ENCODE measurements at regions not wholly inside any gene's neighbourhood (a gene's known extent, or its start where the extent isn't known, plus 50 kb on each side); places are given as distances from the start of the nearest gene placed in this dataset.
A peak's percentile ranks its signal among the peaks of the same experiment; 100 is the strongest.
"Not testable (repeated sequence)": the region's sequence is repeated elsewhere in the genome, so short reads cannot be mapped to it uniquely, and the experiment has no call there.

DNA sequence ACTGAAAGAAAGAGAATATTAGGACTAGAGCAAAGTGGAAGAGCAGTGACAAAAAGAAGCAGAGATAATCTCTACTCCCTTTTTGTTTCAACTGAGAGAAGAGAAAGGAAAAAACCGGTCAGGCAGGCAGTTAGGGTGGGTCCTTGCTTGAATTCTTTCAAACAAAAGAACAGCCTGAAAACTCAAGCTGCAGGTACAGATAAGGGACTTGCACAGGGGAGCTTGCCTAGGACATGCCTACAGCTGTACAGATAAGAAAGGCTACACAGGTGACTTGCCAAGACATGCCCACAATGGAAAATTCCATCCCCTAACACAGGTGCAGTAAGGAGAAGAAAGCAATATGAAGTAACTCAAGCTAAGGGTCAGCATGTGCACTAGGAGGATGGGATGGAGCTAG is 532.2 kb upstream of the MIS18BP1 start:
- POLR2A ChIA-PET = no interaction called here
- CTCF ChIA-PET = no interaction called here
- Mint-ChIP-seq H3K9me3 (ENCODE audit: unreplicated experiment) (peaks cover 57% of the 10 kb centered on the region), H3K4me1 (ENCODE audit: low read depth, unreplicated experiment) (peaks cover 12% of the 10 kb centered on the region), H3K27ac (ENCODE audit: unreplicated experiment) (peak overlapping the region; percentile 96), H3K4me3 (ENCODE audit: unreplicated experiment) (peak overlapping the region; percentile 56), H3K27me3 (ENCODE audit: insufficient read depth, unreplicated experiment) (no peaks in the 10 kb centered on the region), H3K36me3 (ENCODE audit: insufficient read depth, unreplicated experiment) (peaks cover 14% of the 10 kb centered on the region)
- intact Hi-C loops (cut with micrococcal nuclease; ENCODE audit: unreplicated experiment) = no loop called here
- Histone ChIP-seq H3K9me3 (peaks cover 32% of the 10 kb centered on the region), H3K4me3 (ENCODE audit: low read depth, low read length) (no peak overlapping the region), H3K36me3 (ENCODE audit: control insufficient read depth, insufficient read depth, low read length) (no peaks in the 10 kb centered on the region), H3K4me1 (peaks cover 26% of the 10 kb centered on the region), H3K27me3 (replicated peaks; ENCODE audit: control insufficient read depth, insufficient read depth, low read length) (no peaks in the 10 kb centered on the region)
- peak; percentile 80 to 88 for DNase-seq
- BruUV-seq (replicated peaks) = no TSS peak
- TF ChIP-seq, protein P1, sequence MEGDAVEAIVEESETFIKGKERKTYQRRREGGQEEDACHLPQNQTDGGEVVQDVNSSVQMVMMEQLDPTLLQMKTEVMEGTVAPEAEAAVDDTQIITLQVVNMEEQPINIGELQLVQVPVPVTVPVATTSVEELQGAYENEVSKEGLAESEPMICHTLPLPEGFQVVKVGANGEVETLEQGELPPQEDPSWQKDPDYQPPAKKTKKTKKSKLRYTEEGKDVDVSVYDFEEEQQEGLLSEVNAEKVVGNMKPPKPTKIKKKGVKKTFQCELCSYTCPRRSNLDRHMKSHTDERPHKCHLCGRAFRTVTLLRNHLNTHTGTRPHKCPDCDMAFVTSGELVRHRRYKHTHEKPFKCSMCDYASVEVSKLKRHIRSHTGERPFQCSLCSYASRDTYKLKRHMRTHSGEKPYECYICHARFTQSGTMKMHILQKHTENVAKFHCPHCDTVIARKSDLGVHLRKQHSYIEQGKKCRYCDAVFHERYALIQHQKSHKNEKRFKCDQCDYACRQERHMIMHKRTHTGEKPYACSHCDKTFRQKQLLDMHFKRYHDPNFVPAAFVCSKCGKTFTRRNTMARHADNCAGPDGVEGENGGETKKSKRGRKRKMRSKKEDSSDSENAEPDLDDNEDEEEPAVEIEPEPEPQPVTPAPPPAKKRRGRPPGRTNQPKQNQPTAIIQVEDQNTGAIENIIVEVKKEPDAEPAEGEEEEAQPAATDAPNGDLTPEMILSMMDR (IDR thresholded peaks at IDR 0.05; ENCODE audit: insufficient read depth in 1 of 2, low read depth in 1 of 2, low read length in 1 of 2, severe bottlenecking in 1 of 2, unreplicated experiment in 1 of 2) = no peak

DNA sequence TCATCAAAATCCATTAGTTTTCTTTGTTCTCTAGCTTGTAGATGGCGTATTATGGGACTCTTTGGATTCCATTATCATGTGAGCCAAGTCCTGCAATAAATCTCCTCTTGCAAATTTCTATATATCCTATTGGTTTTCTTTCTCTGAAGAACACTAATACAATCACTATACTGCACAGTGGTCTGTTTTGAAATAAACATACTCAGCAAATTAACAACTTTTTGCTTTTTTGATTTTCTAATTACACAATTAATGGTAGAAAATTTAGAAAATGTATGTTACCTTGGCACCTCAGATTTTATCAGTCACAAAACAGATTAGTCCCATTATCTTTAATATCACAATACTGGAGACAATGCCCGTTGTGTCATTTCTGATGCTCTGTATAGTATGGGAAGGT is 513.2 kb upstream of the MIS18BP1 start:
- H3K4me1 ChIP-seq = no peaks in the 10 kb centered on the region
- no peak overlapping the region for H3K4me3 Mint-ChIP-seq (ENCODE audit: unreplicated experiment)
- H3K4me3 ChIP-seq (ENCODE audit: low read depth, low read length) = no peak overlapping the region
- no peaks in the 10 kb centered on the region for H3K9me3 ChIP-seq
- no TSS peak for BruUV-seq (replicated peaks)
- ChIA-PET POLR2A (no interaction called here), CTCF (no interaction called here)
- no peak overlapping the region for H3K27ac Mint-ChIP-seq (ENCODE audit: unreplicated experiment)
- TF ChIP-seq, protein P1 (IDR thresholded peaks at IDR 0.05; ENCODE audit: insufficient read depth in 1 of 2, low read depth in 1 of 2, low read length in 1 of 2, severe bottlenecking in 1 of 2, unreplicated experiment in 1 of 2) = no peak
- H3K27me3 Mint-ChIP-seq (ENCODE audit: insufficient read depth, unreplicated experiment) = no peaks in the 10 kb centered on the region
- no peaks in the 10 kb centered on the region for H3K27me3 ChIP-seq (replicated peaks; ENCODE audit: control insufficient read depth, insufficient read depth, low read length)
- no peaks in the 10 kb centered on the region for H3K36me3 Mint-ChIP-seq (ENCODE audit: insufficient read depth, unreplicated experiment)
- H3K4me1 Mint-ChIP-seq (ENCODE audit: low read depth, unreplicated experiment) = no peaks in the 10 kb centered on the region
- DNase-seq = no peak
- no peaks in the 10 kb centered on the region for H3K36me3 ChIP-seq (ENCODE audit: control insufficient read depth, insufficient read depth, low read length)
- peaks cover 22% of the 10 kb centered on the region for H3K9me3 Mint-ChIP-seq (ENCODE audit: unreplicated experiment)
- intact Hi-C loops (cut with micrococcal nuclease; ENCODE audit: unreplicated experiment) = no loop called here

DNA sequence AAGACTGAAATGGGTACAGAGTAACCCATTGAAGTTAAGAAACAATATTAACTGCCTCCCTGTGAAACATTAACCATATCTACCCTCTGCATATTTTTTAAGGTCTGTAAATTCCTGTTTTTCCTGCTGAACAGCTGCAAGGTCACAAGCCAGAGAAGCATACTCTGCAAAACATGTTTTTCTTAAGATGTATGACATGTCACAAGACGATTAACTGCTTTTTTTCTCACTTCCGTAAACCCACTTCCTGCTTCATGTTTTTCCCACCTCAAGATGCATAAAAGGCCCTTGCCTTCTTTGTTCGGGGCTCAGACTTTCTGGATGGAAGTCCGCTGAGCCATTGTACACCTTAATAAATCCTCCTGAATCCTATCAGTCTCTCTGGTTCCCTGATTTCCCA is 504.7 kb upstream of the MIS18BP1 start:
- Histone ChIP-seq H3K4me3 (ENCODE audit: low read depth, low read length) (no peak overlapping the region), H3K9me3 (peaks cover 10% of the 10 kb centered on the region; the same call in 1 of the 2 replicates), H3K4me1 (no peaks in the 10 kb centered on the region), H3K36me3 (ENCODE audit: control insufficient read depth, insufficient read depth, low read length) (no peaks in the 10 kb centered on the region), H3K27me3 (replicated peaks; ENCODE audit: control insufficient read depth, insufficient read depth, low read length) (no peaks in the 10 kb centered on the region)
- ChIA-PET CTCF (no interaction called here), POLR2A (no interaction called here)
- Mint-ChIP-seq H3K27ac (ENCODE audit: unreplicated experiment) (no peak overlapping the region), H3K4me3 (ENCODE audit: unreplicated experiment) (no peak overlapping the region), H3K36me3 (ENCODE audit: insufficient read depth, unreplicated experiment) (no peaks in the 10 kb centered on the region), H3K4me1 (ENCODE audit: low read depth, unreplicated experiment) (no peaks in the 10 kb centered on the region), H3K27me3 (ENCODE audit: insufficient read depth, unreplicated experiment) (no peaks in the 10 kb centered on the region), H3K9me3 (ENCODE audit: unreplicated experiment) (peaks cover 57% of the 10 kb centered on the region)
- no peak for DNase-seq
- intact Hi-C loops (cut with micrococcal nuclease; ENCODE audit: unreplicated experiment) = no loop called here
- TF ChIP-seq, protein P1 (IDR thresholded peaks at IDR 0.05; ENCODE audit: insufficient read depth in 1 of 2, low read depth in 1 of 2, low read length in 1 of 2, severe bottlenecking in 1 of 2, unreplicated experiment in 1 of 2) = no peak
- no TSS peak for BruUV-seq (replicated peaks)

DNA sequence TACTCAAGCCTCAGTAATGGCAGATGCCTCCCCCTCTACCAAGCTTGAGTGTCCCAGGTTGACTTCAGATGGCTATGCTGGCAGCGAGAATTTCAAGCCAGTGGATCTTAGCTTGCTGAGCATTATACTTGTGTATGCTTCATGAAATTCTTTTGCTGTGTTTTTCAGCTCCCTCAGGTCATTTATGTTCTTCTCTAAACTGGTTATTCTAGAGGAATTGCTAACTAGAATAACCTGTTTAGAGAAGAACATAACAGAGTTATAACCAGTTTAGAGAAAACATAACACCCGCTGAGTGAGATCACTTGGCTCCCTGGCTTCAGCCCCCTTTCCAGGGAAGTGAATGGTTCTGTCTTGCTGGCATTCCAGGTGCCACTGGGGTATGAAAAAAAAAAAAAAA is 503.4 kb upstream of the MIS18BP1 start:
- H3K4me1 Mint-ChIP-seq (ENCODE audit: low read depth, unreplicated experiment); POLR2A ChIA-PET; DNase-seq; intact Hi-C loops (cut with micrococcal nuclease; ENCODE audit: unreplicated experiment); H3K36me3 ChIP-seq (ENCODE audit: control insufficient read depth, insufficient read depth, low read length); H3K4me3 ChIP-seq (ENCODE audit: low read depth, low read length); H3K27ac Mint-ChIP-seq (ENCODE audit: unreplicated experiment); H3K27me3 ChIP-seq (replicated peaks; ENCODE audit: control insufficient read depth, insufficient read depth, low read length); H3K4me1 ChIP-seq; H3K36me3 Mint-ChIP-seq (ENCODE audit: insufficient read depth, unreplicated experiment); BruUV-seq (replicated peaks); H3K4me3 Mint-ChIP-seq (ENCODE audit: unreplicated experiment); H3K27me3 Mint-ChIP-seq (ENCODE audit: insufficient read depth, unreplicated experiment); CTCF ChIA-PET: not testable (repeated sequence)
- H3K9me3 Mint-ChIP-seq (ENCODE audit: unreplicated experiment) = peaks cover 56% of the 10 kb centered on the region
- peaks cover 10% of the 10 kb centered on the region; the same call in 1 of the 2 replicates for H3K9me3 ChIP-seq
